Kasumi-1 (cell line): ENCODE measurements at regions not wholly inside any gene's neighbourhood (a gene's known extent, or its start where the extent isn't known, plus 50 kb on each side); places are given as distances from the start of the nearest gene placed in this dataset.

Experiments
- DNase-seq, 2 experiments: peaks; one replicate each; lab custom pipeline; 2025; lab: John Stamatoyannopoulos, UW

- no peak for DNase-seq
These were observed 168.4 kb upstream of the EDNRA start for GRCh38 chr4:147312376-147313046.

GRCh38 chr4:147313108-147313507 lies 167.8 kb upstream of the EDNRA start:
- no peak for DNase-seq

GRCh38 chr4:147318586-147318985 lies 162.3 kb upstream of the EDNRA start:
- no peak for DNase-seq

- DNase-seq, result peak; percentile 36 to 46
These were observed 155.3 kb upstream of the EDNRA start for GRCh38 chr4:147325571-147325981.

GRCh38 chr4:147326591-147326990 lies 154.3 kb upstream of the EDNRA start:
- no peak for DNase-seq

GRCh38 chr4:147327322-147327721 lies 153.6 kb upstream of the EDNRA start:
- DNase-seq, result no peak

- no peak for DNase-seq
These were observed 152.7 kb upstream of the EDNRA start for GRCh38 chr4:147328189-147328588.

- no peak for DNase-seq
These were observed 152.0 kb upstream of the EDNRA start for GRCh38 chr4:147328756-147329446.

- DNase-seq, result no peak
These were observed 148.8 kb upstream of the EDNRA start for GRCh38 chr4:147332091-147332490.

- DNase-seq, result peak; percentile 6 to 20
These were observed 146.4 kb upstream of the EDNRA start for GRCh38 chr4:147334478-147334877.

GRCh38 chr4:147335183-147335582 lies 145.7 kb upstream of the EDNRA start:
- no peak for DNase-seq

GRCh38 chr4:147336252-147336651 lies 144.6 kb upstream of the EDNRA start:
- peak; percentile 71 to 88 for DNase-seq

- DNase-seq, result no peak
These were observed 141.8 kb upstream of the EDNRA start for GRCh38 chr4:147339100-147339499.

GRCh38 chr4:147340111-147340510 lies 140.8 kb upstream of the EDNRA start:
- DNase-seq, result no peak

- DNase-seq, result no peak
These were observed 140.2 kb upstream of the EDNRA start for GRCh38 chr4:147340591-147341120.

- no peak for DNase-seq
These were observed 137.2 kb upstream of the EDNRA start for GRCh38 chr4:147343692-147344091.

- no peak for DNase-seq
These were observed 135.2 kb upstream of the EDNRA start for GRCh38 chr4:147345662-147346061.

GRCh38 chr4:147347217-147347616 lies 133.7 kb upstream of the EDNRA start:
- no peak for DNase-seq

GRCh38 chr4:147349193-147349592 lies 131.7 kb upstream of the EDNRA start:
- no peak for DNase-seq

- no peak for DNase-seq
These were observed 129.7 kb upstream of the EDNRA start for GRCh38 chr4:147351083-147351787.

- DNase-seq, result no peak
These were observed 126.7 kb upstream of the EDNRA start for GRCh38 chr4:147354237-147354636.

GRCh38 chr4:147355032-147355656 lies 125.8 kb upstream of the EDNRA start:
- no peak for DNase-seq
